ENCODE measurements at regions not wholly inside any gene's neighbourhood (a gene's known extent, or its start where the extent isn't known, plus 50 kb on each side); places are given as distances from the start of the nearest gene placed in this dataset.

- DNase-seq (ENCODE audit: low spot score) = no peak
- H3K27me3 ChIP-seq (ENCODE audit: control insufficient read depth in 3 of 3, insufficient read depth in 3 of 3, low read depth in 1 of 3, low read length in 3 of 3) = no peaks in the 10 kb centered on the region
- no peak overlapping the region for H2AFZ ChIP-seq (ENCODE audit: low read length)
- no peak overlapping the region for H4K91ac ChIP-seq (ENCODE audit: low read depth, low read length, poor library complexity)
- H4K8ac ChIP-seq (ENCODE audit: low read depth, low read length) = no peak overlapping the region
- H3K79me1 ChIP-seq (ENCODE audit: low read depth, low read length) = no peaks in the 10 kb centered on the region
- no peak overlapping the region for H2BK15ac ChIP-seq (ENCODE audit: low read length)
- H2BK12ac ChIP-seq (ENCODE audit: low read length) = no peak overlapping the region
- H3K27ac ChIP-seq (replicated peaks; ENCODE audit: low read length) = no peak overlapping the region
- H2BK5ac ChIP-seq (ENCODE audit: low read length) = no peak overlapping the region
- H3K14ac ChIP-seq (ENCODE audit: low read length) = no peak overlapping the region
- H3K4me1 ChIP-seq (ENCODE audit: control insufficient read depth in 2 of 2, insufficient read depth in 1 of 2, low read depth in 1 of 2, low read length in 2 of 2) = peaks cover 0 to 4% of the 10 kb centered on the region in 2 donors
- no peaks in the 10 kb centered on the region for H3K9me3 ChIP-seq (replicated peaks in 1 of 2; ENCODE audit: control insufficient read depth in 2 of 2, insufficient read depth in 1 of 2, low read depth in 1 of 2, low read length in 2 of 2)
- no peak overlapping the region for H3K23ac ChIP-seq (ENCODE audit: low read depth, low read length, poor library complexity)
- no peak overlapping the region for H2BK120ac ChIP-seq (ENCODE audit: low read depth, low read length)
- no peak overlapping the region for H3K18ac ChIP-seq (ENCODE audit: low read length)
- H3K4me3 ChIP-seq (ENCODE audit: low read length in 2 of 2) = no peak overlapping the region
- H3K36me3 ChIP-seq (replicated peaks in 1 of 2; ENCODE audit: control insufficient read depth in 2 of 2, insufficient read depth in 2 of 2, low read length in 2 of 2) = no peaks in the 10 kb centered on the region
- no peak overlapping the region for H2AK5ac ChIP-seq (ENCODE audit: low read depth, low read length)
- no peak overlapping the region for H3K4ac ChIP-seq (ENCODE audit: low read length)
- no peak overlapping the region for H3K9ac ChIP-seq (ENCODE audit: low read depth, low read length, poor library complexity)
- H3K4me2 ChIP-seq (ENCODE audit: insufficient read depth, low read length, poor library complexity, severe bottlenecking) = no peak overlapping the region
- no CpG with 5 or more reads among the region's 4 CpGs for WGBS, 2 donors (ENCODE audit: extremely low coverage in 2 of 2, insufficient read length in 2 of 2, insufficient replicate concordance in 1 of 2)
Observed at GRCh38 chr4:180636696-180637404, 1606.4 kb upstream of the TENM3 start.

- no peak overlapping the region for H3K9ac ChIP-seq (ENCODE audit: low read depth, low read length, poor library complexity)
- no peak overlapping the region for H3K23ac ChIP-seq (ENCODE audit: low read depth, low read length, poor library complexity)
- no peak overlapping the region for H3K27ac ChIP-seq (replicated peaks; ENCODE audit: low read length)
- no peaks in the 10 kb centered on the region for H3K9me3 ChIP-seq (replicated peaks in 1 of 2; ENCODE audit: control insufficient read depth in 2 of 2, insufficient read depth in 1 of 2, low read depth in 1 of 2, low read length in 2 of 2)
- WGBS, 2 donors (ENCODE audit: extremely low coverage in 2 of 2, insufficient read length in 2 of 2, insufficient replicate concordance in 1 of 2) = no CpG with 5 or more reads among the region's 5 CpGs
- H2AFZ ChIP-seq (ENCODE audit: low read length) = peak overlapping the region; percentile 4
- H2BK5ac ChIP-seq (ENCODE audit: low read length) = no peak overlapping the region
- no peak for DNase-seq (ENCODE audit: low spot score)
- H3K4ac ChIP-seq (ENCODE audit: low read length) = no peak overlapping the region
- H2BK15ac ChIP-seq (ENCODE audit: low read length) = no peak overlapping the region
- no peak overlapping the region for H3K18ac ChIP-seq (ENCODE audit: low read length)
- H2AK5ac ChIP-seq (ENCODE audit: low read depth, low read length) = no peak overlapping the region
- no peak overlapping the region for H3K4me3 ChIP-seq (ENCODE audit: low read length in 2 of 2)
- H2BK120ac ChIP-seq (ENCODE audit: low read depth, low read length) = no peak overlapping the region
- no peaks in the 10 kb centered on the region for H3K36me3 ChIP-seq (replicated peaks in 1 of 2; ENCODE audit: control insufficient read depth in 2 of 2, insufficient read depth in 2 of 2, low read length in 2 of 2)
- no peak overlapping the region for H4K8ac ChIP-seq (ENCODE audit: low read depth, low read length)
- H3K79me1 ChIP-seq (ENCODE audit: low read depth, low read length) = no peaks in the 10 kb centered on the region
- H3K4me2 ChIP-seq (ENCODE audit: insufficient read depth, low read length, poor library complexity, severe bottlenecking) = no peak overlapping the region
- no peak overlapping the region for H4K91ac ChIP-seq (ENCODE audit: low read depth, low read length, poor library complexity)
- H3K4me1 ChIP-seq (ENCODE audit: control insufficient read depth in 2 of 2, insufficient read depth in 1 of 2, low read depth in 1 of 2, low read length in 2 of 2) = peaks cover 0 to 4% of the 10 kb centered on the region in 2 donors
- no peak overlapping the region for H2BK12ac ChIP-seq (ENCODE audit: low read length)
- no peak overlapping the region for H3K14ac ChIP-seq (ENCODE audit: low read length)
- H3K27me3 ChIP-seq (ENCODE audit: control insufficient read depth in 3 of 3, insufficient read depth in 3 of 3, low read depth in 1 of 3, low read length in 3 of 3) = no peaks in the 10 kb centered on the region
Observed at GRCh38 chr4:180637616-180638015, 1605.6 kb upstream of the TENM3 start.

- no peak overlapping the region for H2BK5ac ChIP-seq (ENCODE audit: low read length)
- H3K79me1 ChIP-seq (ENCODE audit: low read depth, low read length) = no peaks in the 10 kb centered on the region
- H3K4me3 ChIP-seq (ENCODE audit: low read length in 2 of 2) = no peak overlapping the region
- H3K4me1 ChIP-seq (ENCODE audit: control insufficient read depth in 2 of 2, insufficient read depth in 1 of 2, low read depth in 1 of 2, low read length in 2 of 2) = peaks cover 0 to 4% of the 10 kb centered on the region in 2 donors
- H2AK5ac ChIP-seq (ENCODE audit: low read depth, low read length) = no peak overlapping the region
- peak overlapping the region; percentile 63 for H2AFZ ChIP-seq (ENCODE audit: low read length)
- no peaks in the 10 kb centered on the region for H3K27me3 ChIP-seq (ENCODE audit: control insufficient read depth in 3 of 3, insufficient read depth in 3 of 3, low read depth in 1 of 3, low read length in 3 of 3)
- DNase-seq (ENCODE audit: low spot score) = no peak
- no CpG with 5 or more reads among the region's 2 CpGs for WGBS, 2 donors (ENCODE audit: extremely low coverage in 2 of 2, insufficient read length in 2 of 2, insufficient replicate concordance in 1 of 2)
- H3K36me3 ChIP-seq (replicated peaks in 1 of 2; ENCODE audit: control insufficient read depth in 2 of 2, insufficient read depth in 2 of 2, low read length in 2 of 2) = no peaks in the 10 kb centered on the region
- H3K9ac ChIP-seq (ENCODE audit: low read depth, low read length, poor library complexity) = no peak overlapping the region
- H2BK120ac ChIP-seq (ENCODE audit: low read depth, low read length) = no peak overlapping the region
- no peaks in the 10 kb centered on the region for H3K9me3 ChIP-seq (replicated peaks in 1 of 2; ENCODE audit: control insufficient read depth in 2 of 2, insufficient read depth in 1 of 2, low read depth in 1 of 2, low read length in 2 of 2)
- H3K18ac ChIP-seq (ENCODE audit: low read length) = no peak overlapping the region
- H3K14ac ChIP-seq (ENCODE audit: low read length) = no peak overlapping the region
- H3K4me2 ChIP-seq (ENCODE audit: insufficient read depth, low read length, poor library complexity, severe bottlenecking) = no peak overlapping the region
- no peak overlapping the region for H3K4ac ChIP-seq (ENCODE audit: low read length)
- no peak overlapping the region for H4K91ac ChIP-seq (ENCODE audit: low read depth, low read length, poor library complexity)
- H2BK15ac ChIP-seq (ENCODE audit: low read length) = no peak overlapping the region
- H3K27ac ChIP-seq (replicated peaks; ENCODE audit: low read length) = no peak overlapping the region
- no peak overlapping the region for H3K23ac ChIP-seq (ENCODE audit: low read depth, low read length, poor library complexity)
- H2BK12ac ChIP-seq (ENCODE audit: low read length) = no peak overlapping the region
- no peak overlapping the region for H4K8ac ChIP-seq (ENCODE audit: low read depth, low read length)
Observed at GRCh38 chr4:180640193-180640592, 1603.0 kb upstream of the TENM3 start.

GRCh38 chr4:180641495-180641894, 1601.7 kb upstream of the TENM3 start:
- H3K27ac ChIP-seq (replicated peaks; ENCODE audit: low read length) = no peak overlapping the region
- no peak overlapping the region for H3K9ac ChIP-seq (ENCODE audit: low read depth, low read length, poor library complexity)
- no peak overlapping the region for H3K4me3 ChIP-seq (ENCODE audit: low read length in 2 of 2)
- no peak overlapping the region for H3K23ac ChIP-seq (ENCODE audit: low read depth, low read length, poor library complexity)
- no peaks in the 10 kb centered on the region for H3K4me1 ChIP-seq (ENCODE audit: control insufficient read depth in 2 of 2, insufficient read depth in 1 of 2, low read depth in 1 of 2, low read length in 2 of 2)
- no peak overlapping the region for H2BK15ac ChIP-seq (ENCODE audit: low read length)
- no peaks in the 10 kb centered on the region for H3K9me3 ChIP-seq (replicated peaks in 1 of 2; ENCODE audit: control insufficient read depth in 2 of 2, insufficient read depth in 1 of 2, low read depth in 1 of 2, low read length in 2 of 2)
- no peak overlapping the region for H4K8ac ChIP-seq (ENCODE audit: low read depth, low read length)
- 100% methylated on average over 1 of the region's 4 CpGs; no CpG with 5 or more reads in 1 of the 2 donors for WGBS, 2 donors (ENCODE audit: extremely low coverage in 2 of 2, insufficient read length in 2 of 2, insufficient replicate concordance in 1 of 2)
- H3K27me3 ChIP-seq (ENCODE audit: control insufficient read depth in 3 of 3, insufficient read depth in 3 of 3, low read depth in 1 of 3, low read length in 3 of 3) = no peaks in the 10 kb centered on the region
- no peak overlapping the region for H2BK5ac ChIP-seq (ENCODE audit: low read length)
- no peaks in the 10 kb centered on the region for H3K79me1 ChIP-seq (ENCODE audit: low read depth, low read length)
- no peak overlapping the region for H3K4ac ChIP-seq (ENCODE audit: low read length)
- no peak overlapping the region for H4K91ac ChIP-seq (ENCODE audit: low read depth, low read length, poor library complexity)
- no peak overlapping the region for H3K14ac ChIP-seq (ENCODE audit: low read length)
- no peak overlapping the region for H2BK12ac ChIP-seq (ENCODE audit: low read length)
- DNase-seq (ENCODE audit: low spot score) = no peak
- H2AK5ac ChIP-seq (ENCODE audit: low read depth, low read length) = no peak overlapping the region
- H2BK120ac ChIP-seq (ENCODE audit: low read depth, low read length) = no peak overlapping the region
- H3K36me3 ChIP-seq (replicated peaks in 1 of 2; ENCODE audit: control insufficient read depth in 2 of 2, insufficient read depth in 2 of 2, low read length in 2 of 2) = no peaks in the 10 kb centered on the region
- no peak overlapping the region for H3K4me2 ChIP-seq (ENCODE audit: insufficient read depth, low read length, poor library complexity, severe bottlenecking)
- H2AFZ ChIP-seq (ENCODE audit: low read length) = no peak overlapping the region
- no peak overlapping the region for H3K18ac ChIP-seq (ENCODE audit: low read length)

All from neuronal stem cell (in vitro differentiated cells).